ENCODE measurements at regions not wholly inside any gene's neighbourhood (a gene's known extent, or its start where the extent isn't known, plus 50 kb on each side); places are given as distances from the start of the nearest gene placed in this dataset.

GRCh38 chr1:115183721-115184259 lies 94.5 kb upstream of the TSPAN2 start:
- CTCF ChIA-PET, result no interaction called here
- no TSS peak for BruUV-seq (replicated peaks)
- Mint-ChIP-seq H3K9me3 (ENCODE audit: low read depth, unreplicated experiment) (no peaks in the 10 kb centered on the region), H3K4me1 (ENCODE audit: low read depth, unreplicated experiment) (peaks cover 13% of the 10 kb centered on the region), H3K4me3 (ENCODE audit: low read depth, unreplicated experiment) (no peak overlapping the region), H3K27ac (ENCODE audit: unreplicated experiment) (no peak overlapping the region), H3K36me3 (ENCODE audit: insufficient read depth, unreplicated experiment) (no peaks in the 10 kb centered on the region), H3K27me3 (ENCODE audit: unreplicated experiment) (no peaks in the 10 kb centered on the region)
- DNase-seq, result no peak
- intact Hi-C loops (cut with micrococcal nuclease; ENCODE audit: unreplicated experiment), result no loop called here
- TF ChIP-seq CTCF (IDR thresholded peaks at IDR 0.05; ENCODE audit: unreplicated experiment), result no peak

GRCh38 chr1:115183158-115183557 lies 93.9 kb upstream of the TSPAN2 start:
- no TSS peak for BruUV-seq (replicated peaks)
- Mint-ChIP-seq H3K36me3 (ENCODE audit: insufficient read depth, unreplicated experiment) (no peaks in the 10 kb centered on the region), H3K4me1 (ENCODE audit: low read depth, unreplicated experiment) (peaks cover 13% of the 10 kb centered on the region), H3K4me3 (ENCODE audit: low read depth, unreplicated experiment) (no peak overlapping the region), H3K27me3 (ENCODE audit: unreplicated experiment) (no peaks in the 10 kb centered on the region), H3K9me3 (ENCODE audit: low read depth, unreplicated experiment) (no peaks in the 10 kb centered on the region), H3K27ac (ENCODE audit: unreplicated experiment) (no peak overlapping the region)
- CTCF ChIA-PET, result no interaction called here
- intact Hi-C loops (cut with micrococcal nuclease; ENCODE audit: unreplicated experiment), result no loop called here
- no peak for TF ChIP-seq CTCF (IDR thresholded peaks at IDR 0.05; ENCODE audit: unreplicated experiment)
- DNase-seq, result no peak

DNA sequence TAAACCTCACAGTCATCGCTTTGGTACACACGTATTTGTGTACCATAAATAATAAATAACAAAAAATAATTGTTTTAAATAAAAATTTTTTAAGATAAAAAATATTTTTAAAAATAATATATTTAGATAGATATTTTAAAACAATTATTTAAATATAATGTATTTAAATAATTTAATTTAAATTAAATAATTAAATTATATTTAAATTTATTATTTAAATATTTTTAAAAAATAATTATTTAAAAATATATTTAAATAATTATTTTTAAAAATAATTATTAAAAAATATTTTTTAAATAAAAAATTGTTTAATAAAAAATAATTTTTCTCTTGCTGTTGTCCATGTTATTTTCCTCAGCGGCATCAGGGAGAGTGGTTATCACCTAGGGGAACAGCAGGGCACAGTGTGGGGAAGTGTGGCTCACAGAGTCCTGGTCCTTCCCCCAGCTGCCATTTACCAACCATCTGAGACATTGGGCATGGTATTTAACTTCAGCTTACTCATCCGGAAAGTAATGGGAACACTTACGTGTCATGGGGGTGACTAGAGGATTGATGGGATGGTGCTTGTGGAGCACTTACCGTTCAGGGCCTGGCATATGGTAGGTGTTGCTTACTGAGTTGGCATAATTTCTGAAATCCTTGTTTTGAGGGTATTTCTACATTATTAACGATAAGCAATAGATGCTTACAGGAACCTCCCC lies 92.9 kb upstream of the TSPAN2 start:
- intact Hi-C loops (cut with micrococcal nuclease; ENCODE audit: unreplicated experiment), result no loop called here
- Mint-ChIP-seq H3K27me3 (ENCODE audit: unreplicated experiment) (no peaks in the 10 kb centered on the region), H3K27ac (ENCODE audit: unreplicated experiment) (no peak overlapping the region), H3K4me1 (ENCODE audit: low read depth, unreplicated experiment) (peaks cover 13% of the 10 kb centered on the region), H3K36me3 (ENCODE audit: insufficient read depth, unreplicated experiment) (no peaks in the 10 kb centered on the region), H3K9me3 (ENCODE audit: low read depth, unreplicated experiment) (no peaks in the 10 kb centered on the region), H3K4me3 (ENCODE audit: low read depth, unreplicated experiment) (no peak overlapping the region)
- TF ChIP-seq CTCF (IDR thresholded peaks at IDR 0.05; ENCODE audit: unreplicated experiment), result no peak
- no peak for DNase-seq
- no TSS peak for BruUV-seq (replicated peaks)
- CTCF ChIA-PET, result no interaction called here

- CTCF ChIA-PET, result no interaction called here
- H3K4me3 Mint-ChIP-seq (ENCODE audit: low read depth, unreplicated experiment), result no peak overlapping the region
- H3K4me1 Mint-ChIP-seq (ENCODE audit: low read depth, unreplicated experiment), result peaks cover 13% of the 10 kb centered on the region
- H3K27me3 Mint-ChIP-seq (ENCODE audit: unreplicated experiment), result no peaks in the 10 kb centered on the region
- H3K27ac Mint-ChIP-seq (ENCODE audit: unreplicated experiment), result no peak overlapping the region
- TF ChIP-seq CTCF (IDR thresholded peaks at IDR 0.05; ENCODE audit: unreplicated experiment), result no peak
- no peaks in the 10 kb centered on the region for H3K36me3 Mint-ChIP-seq (ENCODE audit: insufficient read depth, unreplicated experiment)
- no peak for DNase-seq
- intact Hi-C loops (cut with micrococcal nuclease; ENCODE audit: unreplicated experiment), result no loop called here
- H3K9me3 Mint-ChIP-seq (ENCODE audit: low read depth, unreplicated experiment), result no peaks in the 10 kb centered on the region
- no TSS peak for BruUV-seq (replicated peaks)
Measured at GRCh38 chr1:115181231-115181630, 91.9 kb upstream of the TSPAN2 start.
